H1 (cell line): ENCODE measurements at regions not wholly inside any gene's neighbourhood (a gene's known extent, or its start where the extent isn't known, plus 50 kb on each side); places are given as distances from the start of the nearest gene placed in this dataset.

Experiments used
- RNF2 ChIP-seq: fragments of 200-900, 300-1000 bp; sonication (generic); IDR thresholded peaks from 2 replicates; pipeline ENCODE4 v1.7.1; 2016; ENCODE audit warnings: borderline replicate concordance, low read depth, mild to moderate bottlenecking, antibody characterized with exemption, low read length; ENCODE audit not compliant: poor library complexity, severe bottlenecking; ENCODE audit errors: missing control alignments
- TCF12 ChIP-seq: IDR thresholded peaks from 2 replicates; pipeline ENCODE4 v1.6.1; 2011; ENCODE audit warnings: low read depth, mild to moderate bottlenecking, low read length
- TF ChIP-seq, protein P1 (sequence below), 3 experiments: IDR thresholded peaks; 1 replicate in 2 of 3; 2 replicates in 1 of 3; pipeline versions ENCODE4 v1.5.1 to v1.6.1; 2011; ENCODE audit warnings: low read length in 3 of 3, mild to moderate bottlenecking in 3 of 3, inconsistent platforms in 2 of 3, low read depth in 1 of 3, moderate library complexity in 1 of 3; ENCODE audit not compliant: insufficient read depth in 1 of 3; ENCODE audit errors: control extremely low read depth in 1 of 3

DNA sequence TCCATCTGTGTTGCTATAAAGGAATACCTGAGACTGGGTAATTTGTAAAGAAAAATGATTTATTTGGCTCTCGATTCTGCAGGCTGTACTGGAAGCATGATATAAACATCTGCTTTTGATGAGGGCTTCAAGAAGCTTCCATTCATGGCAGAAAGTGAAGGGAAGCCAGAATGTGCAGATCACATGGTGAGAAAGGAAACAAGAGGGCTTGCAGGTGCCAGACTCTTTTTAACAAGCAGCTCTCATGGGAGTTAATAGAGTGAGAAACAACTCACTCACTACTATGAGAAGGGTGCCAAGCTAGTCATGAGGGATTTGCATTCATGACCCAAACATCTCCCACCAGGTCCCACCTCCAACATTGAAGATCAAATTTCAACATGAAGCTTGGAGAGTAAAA lies 247.2 kb downstream of the ZIC4 start:
- TF ChIP-seq, protein P1, sequence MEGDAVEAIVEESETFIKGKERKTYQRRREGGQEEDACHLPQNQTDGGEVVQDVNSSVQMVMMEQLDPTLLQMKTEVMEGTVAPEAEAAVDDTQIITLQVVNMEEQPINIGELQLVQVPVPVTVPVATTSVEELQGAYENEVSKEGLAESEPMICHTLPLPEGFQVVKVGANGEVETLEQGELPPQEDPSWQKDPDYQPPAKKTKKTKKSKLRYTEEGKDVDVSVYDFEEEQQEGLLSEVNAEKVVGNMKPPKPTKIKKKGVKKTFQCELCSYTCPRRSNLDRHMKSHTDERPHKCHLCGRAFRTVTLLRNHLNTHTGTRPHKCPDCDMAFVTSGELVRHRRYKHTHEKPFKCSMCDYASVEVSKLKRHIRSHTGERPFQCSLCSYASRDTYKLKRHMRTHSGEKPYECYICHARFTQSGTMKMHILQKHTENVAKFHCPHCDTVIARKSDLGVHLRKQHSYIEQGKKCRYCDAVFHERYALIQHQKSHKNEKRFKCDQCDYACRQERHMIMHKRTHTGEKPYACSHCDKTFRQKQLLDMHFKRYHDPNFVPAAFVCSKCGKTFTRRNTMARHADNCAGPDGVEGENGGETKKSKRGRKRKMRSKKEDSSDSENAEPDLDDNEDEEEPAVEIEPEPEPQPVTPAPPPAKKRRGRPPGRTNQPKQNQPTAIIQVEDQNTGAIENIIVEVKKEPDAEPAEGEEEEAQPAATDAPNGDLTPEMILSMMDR (IDR thresholded peaks at IDR 0.05; ENCODE audit: control extremely low read depth in 1 of 3, insufficient read depth in 1 of 3, low read depth in 1 of 3, low read length in 3 of 3) = no peak
- TF ChIP-seq TCF12 = no peak
- TF ChIP-seq RNF2 = no peak
